Mesendoderm (in vitro differentiated cells): ENCODE measurements at regions not wholly inside any gene's neighbourhood (a gene's known extent, or its start where the extent isn't known, plus 50 kb on each side); places are given as distances from the start of the nearest gene placed in this dataset.

Experiments
- DNase-seq: peaks from one replicate; pipeline ENCODE4 v3.0.0; 2013
- H2AK5ac ChIP-seq: 2 replicates; pipeline ENCODE4 v1.6.1; 2013; ENCODE audit warnings: low read length, inconsistent platforms
- H2BK120ac ChIP-seq: 2 replicates; pipeline ENCODE4 v1.6.1; 2013; ENCODE audit warnings: low read depth, mild to moderate bottlenecking, low read length, moderate library complexity, mixed read lengths
- H2BK15ac ChIP-seq: replicated peaks from 2 replicates; pipeline ENCODE4 v1.6.1; 2013; ENCODE audit warnings: low read depth, mild to moderate bottlenecking, moderate library complexity
- H2BK5ac ChIP-seq: 2 replicates; pipeline ENCODE4 v1.6.1; 2013; ENCODE audit warnings: low read length, inconsistent platforms
- H3K18ac ChIP-seq: 2 replicates; pipeline ENCODE4 v1.6.1; 2013; ENCODE audit warnings: mild to moderate bottlenecking, low read length, mixed read lengths
- H3K23ac ChIP-seq: one replicate; pipeline ENCODE4 v1.6.1; 2013; ENCODE audit warnings: low read length
- H3K27ac ChIP-seq: 2 replicates; pipeline ENCODE4 v1.5.1; 2013; ENCODE audit warnings: low read depth, mild to moderate bottlenecking, inconsistent platforms, low read length, moderate library complexity
- H3K27me3 ChIP-seq: 2 replicates; pipeline ENCODE4 v1.6.1; 2013; ENCODE audit warnings: low read length, control low read depth, mild to moderate bottlenecking, inconsistent platforms; ENCODE audit not compliant: insufficient read depth, poor library complexity
- H3K36me3 ChIP-seq: 2 replicates; pipeline ENCODE4 v1.6.1; 2013; ENCODE audit warnings: low read length, inconsistent platforms; ENCODE audit not compliant: control insufficient read depth, insufficient read depth
- H3K4ac ChIP-seq: one replicate; pipeline ENCODE4 v1.6.1; 2013; ENCODE audit warnings: low read depth, mild to moderate bottlenecking, low read length, moderate library complexity
- H3K4me1 ChIP-seq: 2 replicates; pipeline ENCODE4 v1.6.1; 2013; ENCODE audit warnings: low read depth, low read length, inconsistent platforms; ENCODE audit not compliant: control insufficient read depth
- H3K4me2 ChIP-seq: 2 replicates; pipeline ENCODE4 v1.6.1; 2013; ENCODE audit warnings: low read length
- H3K4me3 ChIP-seq: 2 replicates; pipeline ENCODE4 v1.5.1; 2013; ENCODE audit warnings: mild to moderate bottlenecking, low read length
- H3K56ac ChIP-seq: one replicate; pipeline ENCODE4 v1.6.1; 2013; ENCODE audit warnings: low read length
- H3K79me1 ChIP-seq: 2 replicates; pipeline ENCODE4 v1.6.1; 2013; ENCODE audit warnings: low read length, inconsistent platforms
- H3K79me2 ChIP-seq: 2 replicates; pipeline ENCODE4 v1.6.1; 2013; ENCODE audit warnings: mild to moderate bottlenecking, low read length; ENCODE audit not compliant: control insufficient read depth, insufficient read depth
- H3K9ac ChIP-seq: 2 replicates; pipeline ENCODE4 v1.6.1; 2013; ENCODE audit warnings: low read length, inconsistent platforms
- H4K5ac ChIP-seq: one replicate; pipeline ENCODE4 v1.6.1; 2013; ENCODE audit warnings: low read length
- H4K8ac ChIP-seq: one replicate; pipeline ENCODE4 v1.6.1; 2013; ENCODE audit warnings: low read depth, mild to moderate bottlenecking, control low read depth, low read length, moderate library complexity
- WGBS: extraction: QIAGEN DNeasy Blood & Tissue Kit; methylation state at CpG from one replicate; pipeline ENCODE4 v1.1.7; 2013; ENCODE audit warnings: low lambda C conversion rate, missing lambda C conversion rate; ENCODE audit not compliant: insufficient coverage; ENCODE audit errors: extremely low coverage; 5-methylcytosine and 5-hydroxymethylcytosine counted together

DNA sequence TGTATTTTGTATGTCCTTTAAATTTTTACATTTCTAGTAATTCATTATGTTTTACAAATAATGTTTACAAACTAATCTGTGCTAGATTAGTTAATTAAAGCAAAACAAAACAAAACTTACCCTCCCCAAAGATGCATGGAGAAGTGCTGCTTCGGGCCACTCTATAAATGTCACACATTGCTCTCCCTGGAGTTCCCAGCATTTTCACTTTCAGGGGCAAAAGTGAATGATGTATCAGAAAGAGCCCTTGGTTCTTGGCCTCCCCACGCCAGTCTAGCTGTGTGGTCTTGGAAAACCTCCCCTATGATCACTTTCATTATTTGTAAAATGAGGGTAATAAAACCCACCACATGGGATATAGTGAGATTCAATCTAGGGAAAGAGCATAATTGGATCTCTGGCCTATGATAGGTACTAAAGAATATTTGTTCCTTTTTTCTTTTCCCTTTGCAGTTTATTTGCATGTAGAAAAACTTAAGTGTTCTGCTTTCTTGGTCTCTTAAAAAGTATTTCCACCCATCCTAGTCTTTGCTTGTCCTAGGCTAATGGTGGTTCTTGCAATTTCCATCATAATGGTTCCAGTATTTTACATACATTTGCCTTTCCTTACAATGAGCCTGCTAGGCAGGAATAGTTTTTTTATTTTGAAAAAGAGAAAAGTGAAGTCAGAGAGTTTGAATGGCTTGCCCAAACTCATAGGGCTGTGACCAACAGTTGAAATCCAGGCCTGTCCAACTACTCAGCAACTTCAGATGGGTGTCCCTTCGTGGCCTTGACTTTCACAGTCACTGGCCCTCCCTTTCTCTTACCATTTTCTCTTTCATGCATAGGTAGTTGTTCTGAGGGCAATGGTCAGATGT lies 184.5 kb upstream of the KLF4 start:
- H4K8ac ChIP-seq = no peak overlapping the region
- no peak overlapping the region for H3K23ac ChIP-seq
- no peak overlapping the region for H3K18ac ChIP-seq
- H3K79me2 ChIP-seq = no peaks in the 10 kb centered on the region
- no peaks in the 10 kb centered on the region for H3K79me1 ChIP-seq
- no peak overlapping the region for H3K4me3 ChIP-seq
- no peak overlapping the region for H2BK5ac ChIP-seq
- H4K5ac ChIP-seq = no peak overlapping the region
- no peak overlapping the region for H2AK5ac ChIP-seq
- DNase-seq = no peak
- no CpG with 5 or more reads among the region's 3 CpGs for WGBS
- H3K36me3 ChIP-seq = no peaks in the 10 kb centered on the region
- H2BK120ac ChIP-seq = no peak overlapping the region
- H2BK15ac ChIP-seq = no peak overlapping the region
- H3K4ac ChIP-seq = no peak overlapping the region
- H3K9ac ChIP-seq = no peak overlapping the region
- H3K27ac ChIP-seq = no peak overlapping the region
- no peaks in the 10 kb centered on the region for H3K4me1 ChIP-seq
- H3K56ac ChIP-seq = no peak overlapping the region
- H3K27me3 ChIP-seq = no peaks in the 10 kb centered on the region
- H3K4me2 ChIP-seq = no peak overlapping the region

DNA sequence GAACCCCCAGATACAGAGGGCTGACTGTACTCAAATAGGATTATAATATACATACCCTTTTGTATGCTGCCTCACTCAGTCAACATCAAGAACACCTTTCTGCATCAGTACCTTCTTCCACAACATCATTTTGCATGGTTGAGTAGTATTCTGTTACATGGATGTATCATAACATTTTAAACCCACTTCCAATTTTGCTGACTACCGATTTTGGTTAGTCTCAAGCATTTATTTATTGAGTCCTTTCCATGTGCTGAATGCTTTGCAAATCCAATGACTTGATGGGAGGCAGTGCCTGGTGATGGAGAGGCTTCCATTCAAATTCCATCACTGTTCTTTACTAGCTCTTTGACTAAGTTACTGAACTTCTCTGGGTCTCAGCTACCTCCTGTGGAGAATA lies 182.0 kb upstream of the KLF4 start:
- Histone ChIP-seq H3K4ac (no peak overlapping the region), H2BK15ac (no peak overlapping the region), H4K5ac (no peak overlapping the region), H3K27ac (no peak overlapping the region), H4K8ac (no peak overlapping the region), H3K23ac (no peak overlapping the region), H2BK120ac (no peak overlapping the region), H3K79me2 (no peaks in the 10 kb centered on the region), H3K56ac (no peak overlapping the region), H3K4me2 (no peak overlapping the region), H2AK5ac (no peak overlapping the region), H3K27me3 (no peaks in the 10 kb centered on the region), H3K79me1 (no peaks in the 10 kb centered on the region), H2BK5ac (no peak overlapping the region), H3K36me3 (no peaks in the 10 kb centered on the region), H3K9ac (no peak overlapping the region), H3K4me3 (no peak overlapping the region), H3K4me1 (no peaks in the 10 kb centered on the region), H3K18ac (no peak overlapping the region)
- WGBS = no CpG with 5 or more reads among the region's 1 CpG
- no peak for DNase-seq

DNA sequence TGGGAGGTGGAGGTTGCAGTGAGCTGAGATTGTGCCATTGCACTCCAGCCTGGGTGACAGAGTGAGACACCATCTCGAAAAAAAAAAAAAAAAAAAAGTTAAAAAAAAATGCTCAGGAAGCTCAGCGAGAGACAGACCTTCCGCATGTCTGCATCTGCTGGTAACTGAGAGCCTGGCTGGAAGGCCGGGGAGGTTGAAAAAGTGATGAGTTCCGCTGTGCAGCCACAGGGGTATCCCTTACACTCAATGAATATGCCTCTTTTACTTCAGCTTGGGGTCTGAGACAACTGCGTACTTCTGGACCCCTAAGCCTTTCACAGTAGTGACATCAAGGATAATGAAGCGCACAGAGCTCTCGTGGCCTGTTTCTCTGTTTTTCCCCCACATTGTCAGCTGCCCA lies 179.9 kb upstream of the KLF4 start:
- no peaks in the 10 kb centered on the region for H3K79me1 ChIP-seq
- no peak overlapping the region for H2BK120ac ChIP-seq
- no peak overlapping the region for H3K9ac ChIP-seq
- H3K27ac ChIP-seq = no peak overlapping the region
- H3K23ac ChIP-seq = no peak overlapping the region
- no peak overlapping the region for H3K56ac ChIP-seq
- no peak overlapping the region for H2AK5ac ChIP-seq
- H3K27me3 ChIP-seq = no peaks in the 10 kb centered on the region
- no peaks in the 10 kb centered on the region for H3K4me1 ChIP-seq
- no peak for DNase-seq
- WGBS = no CpG with 5 or more reads among the region's 8 CpGs
- H3K4me2 ChIP-seq = no peak overlapping the region
- no peaks in the 10 kb centered on the region for H3K36me3 ChIP-seq
- no peak overlapping the region for H3K18ac ChIP-seq
- H3K4me3 ChIP-seq = no peak overlapping the region
- H3K79me2 ChIP-seq = no peaks in the 10 kb centered on the region
- no peak overlapping the region for H2BK5ac ChIP-seq
- H2BK15ac ChIP-seq = no peak overlapping the region
- no peak overlapping the region for H3K4ac ChIP-seq
- no peak overlapping the region for H4K8ac ChIP-seq
- H4K5ac ChIP-seq = no peak overlapping the region

DNA sequence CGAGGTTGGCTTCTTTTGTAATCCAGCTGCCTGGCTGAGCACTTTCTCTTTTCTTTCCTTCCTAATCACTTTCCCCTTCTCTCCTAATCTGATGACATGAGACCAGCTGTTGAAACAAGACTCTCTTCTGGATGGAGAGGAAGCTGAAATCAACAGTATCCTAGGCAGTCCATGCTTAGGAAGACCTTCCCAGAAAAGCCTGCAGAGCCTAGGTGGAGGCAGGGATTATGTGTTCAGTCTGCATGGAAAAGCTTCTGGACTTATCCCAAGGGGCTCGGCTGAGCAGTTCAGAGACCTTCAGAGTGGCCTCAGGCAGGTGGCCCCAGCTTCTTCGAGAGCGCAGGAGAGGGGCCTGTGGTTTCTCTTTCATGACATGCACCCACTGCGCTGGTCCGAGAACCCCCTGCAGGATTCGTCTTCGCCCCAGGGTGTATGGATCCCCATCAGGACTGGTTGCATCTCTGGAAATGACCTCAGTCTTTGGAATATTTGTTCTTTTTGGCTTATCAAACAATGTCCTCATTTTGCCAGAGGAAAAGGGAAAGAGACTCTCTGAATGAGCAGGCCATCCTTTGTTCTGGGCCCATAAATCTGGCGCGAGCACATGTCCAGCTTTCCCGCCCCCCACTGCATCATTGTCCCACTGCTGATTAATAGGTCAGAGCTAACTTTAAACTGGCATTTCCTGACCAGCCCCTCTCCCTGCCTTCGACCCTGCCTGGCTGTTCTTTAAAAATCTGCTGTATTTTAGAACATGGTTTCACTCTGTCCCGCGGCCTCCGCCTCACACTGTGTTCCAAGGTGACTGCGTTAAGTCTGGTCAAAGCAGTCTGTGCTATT lies 177.9 kb upstream of the KLF4 start:
- H3K18ac ChIP-seq = no peak overlapping the region
- H2BK120ac ChIP-seq = no peak overlapping the region
- no peak overlapping the region for H3K23ac ChIP-seq
- no CpG with 5 or more reads among the region's 16 CpGs for WGBS
- H3K4me2 ChIP-seq = no peak overlapping the region
- H3K36me3 ChIP-seq = no peaks in the 10 kb centered on the region
- H2AK5ac ChIP-seq = no peak overlapping the region
- H3K79me2 ChIP-seq = no peaks in the 10 kb centered on the region
- H3K27ac ChIP-seq = no peak overlapping the region
- no peaks in the 10 kb centered on the region for H3K79me1 ChIP-seq
- no peaks in the 10 kb centered on the region for H3K27me3 ChIP-seq
- H4K5ac ChIP-seq = no peak overlapping the region
- no peak overlapping the region for H3K56ac ChIP-seq
- H4K8ac ChIP-seq = no peak overlapping the region
- H3K4me1 ChIP-seq = no peaks in the 10 kb centered on the region
- H2BK5ac ChIP-seq = no peak overlapping the region
- H3K4me3 ChIP-seq = no peak overlapping the region
- no peak overlapping the region for H3K9ac ChIP-seq
- no peak overlapping the region for H3K4ac ChIP-seq
- no peak overlapping the region for H2BK15ac ChIP-seq
- DNase-seq = no peak

DNA sequence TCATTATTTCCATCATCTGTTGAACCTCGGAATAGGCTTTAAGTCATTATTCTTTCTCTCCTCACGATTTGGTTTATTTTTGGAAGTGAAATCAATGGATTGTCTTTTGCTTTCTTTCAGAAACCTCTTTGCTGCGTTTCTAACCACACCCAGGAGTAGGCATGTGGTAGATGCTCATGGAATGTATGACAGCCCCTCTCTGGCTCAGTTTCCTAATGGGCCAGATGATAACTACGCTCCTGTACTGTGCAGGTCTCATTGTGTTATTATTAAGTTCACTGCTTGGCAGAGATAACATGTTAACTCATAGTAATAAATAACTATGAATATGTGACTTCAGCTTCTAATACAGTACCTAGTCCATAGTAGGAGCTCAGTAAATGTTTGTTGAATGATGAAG lies 175.5 kb upstream of the KLF4 start:
- Histone ChIP-seq H2BK5ac (no peak overlapping the region), H3K27me3 (no peaks in the 10 kb centered on the region), H4K5ac (no peak overlapping the region), H3K27ac (no peak overlapping the region), H3K79me1 (no peaks in the 10 kb centered on the region), H3K4ac (no peak overlapping the region), H3K18ac (no peak overlapping the region), H3K56ac (no peak overlapping the region), H4K8ac (no peak overlapping the region), H2BK120ac (no peak overlapping the region), H3K4me1 (no peaks in the 10 kb centered on the region), H2AK5ac (no peak overlapping the region), H3K4me3 (no peak overlapping the region), H3K36me3 (no peaks in the 10 kb centered on the region), H2BK15ac (no peak overlapping the region), H3K79me2 (no peaks in the 10 kb centered on the region), H3K23ac (no peak overlapping the region), H3K4me2 (no peak overlapping the region), H3K9ac (no peak overlapping the region)
- DNase-seq = no peak
- no CpG with 5 or more reads among the region's 4 CpGs for WGBS
